Glomerular endothelial cell (primary cell): ENCODE measurements at regions not wholly inside any gene's neighbourhood (a gene's known extent, or its start where the extent isn't known, plus 50 kb on each side); places are given as distances from the start of the nearest gene placed in this dataset.

Experiments
- DNase-seq: peaks from one replicate; pipeline ENCODE4 v3.0.0-alpha.2; 2011; ENCODE audit warnings: low read depth, low spot score; ENCODE audit errors: extremely low read depth

- no peak for DNase-seq
Observed at GRCh38 chr10:3631701-3632330, 153.2 kb downstream of the KLF6 start.

- no peak for DNase-seq
Observed at GRCh38 chr10:3631291-3631690, 153.7 kb downstream of the KLF6 start.

GRCh38 chr10:3625959-3626751, 158.9 kb downstream of the KLF6 start:
- no peak for DNase-seq

GRCh38 chr10:3624367-3624766, 160.6 kb downstream of the KLF6 start:
- DNase-seq = no peak

GRCh38 chr10:3623746-3624145, 161.3 kb downstream of the KLF6 start:
- DNase-seq = no peak

GRCh38 chr10:3622845-3623621, 162.0 kb downstream of the KLF6 start:
- DNase-seq = no peak

- no peak for DNase-seq
Observed at GRCh38 chr10:3622427-3622826, 162.6 kb downstream of the KLF6 start.

- DNase-seq = no peak
Observed at GRCh38 chr10:3620818-3621217, 164.2 kb downstream of the KLF6 start.

GRCh38 chr10:3619241-3619640, 165.8 kb downstream of the KLF6 start:
- DNase-seq = no peak

GRCh38 chr10:3616880-3617279, 168.1 kb downstream of the KLF6 start:
- DNase-seq = no peak

- DNase-seq = no peak
Observed at GRCh38 chr10:3613318-3613717, 171.7 kb downstream of the KLF6 start.

- DNase-seq = no peak
Observed at GRCh38 chr10:3612183-3613001, 172.6 kb downstream of the KLF6 start.

- no peak for DNase-seq
Observed at GRCh38 chr10:3606309-3606708, 178.7 kb downstream of the KLF6 start.

GRCh38 chr10:3605882-3606281, 179.1 kb downstream of the KLF6 start:
- no peak for DNase-seq

- DNase-seq = no peak
Observed at GRCh38 chr10:3595736-3596135, 189.3 kb downstream of the KLF6 start.

- no peak for DNase-seq
Observed at GRCh38 chr10:3593611-3594010, 191.4 kb downstream of the KLF6 start.

- DNase-seq = no peak
Observed at GRCh38 chr10:3592424-3592823, 192.6 kb downstream of the KLF6 start.

GRCh38 chr10:3588816-3589215, 196.2 kb downstream of the KLF6 start:
- DNase-seq = no peak

GRCh38 chr10:3588346-3588745, 196.7 kb downstream of the KLF6 start:
- no peak for DNase-seq

- DNase-seq = no peak
Observed at GRCh38 chr10:3584926-3585784, 199.9 kb downstream of the KLF6 start.
